Ovary (tissue), 7 donors: ENCODE measurements at regions not wholly inside any gene's neighbourhood (a gene's known extent, or its start where the extent isn't known, plus 50 kb on each side); places are given as distances from the start of the nearest gene placed in this dataset.

Source experiments
- DNase-seq, 5 donors: peaks; one replicate each; pipeline ENCODE4 v3.0.0-alpha.2; 2019 to 2020
- H3K27ac ChIP-seq, 2 donors: fragments of 200-600 bp; one replicate each; pipeline versions ENCODE4 v1.5.1 to v1.8.0; 2019 to 2022
- H3K27me3 ChIP-seq: fragments of 200-600 bp; one replicate; pipeline ENCODE4 v1.8.0; 2022
- H3K36me3 ChIP-seq: fragments of 200-600 bp; sonication (generic); one replicate; pipeline ENCODE4 v1.5.1; 2019
- H3K4me1 ChIP-seq: one replicate; pipeline ENCODE4 v1.8.1; 2013; ENCODE audit warnings: mild to moderate bottlenecking, moderate library complexity; ENCODE audit not compliant: insufficient read depth
- H3K4me3 ChIP-seq: fragments of 200-600 bp; sonication (generic); one replicate; pipeline ENCODE4 v1.5.1; 2017
- H3K9me3 ChIP-seq, 2 donors: fragments of 200-600 bp in 1 of 2; sonication (generic) in 1 of 2; one replicate each; pipeline versions ENCODE4 v1.5.1 to v1.8.1; 2013 to 2019; ENCODE audit warnings: mild to moderate bottlenecking in 1 of 2, moderate library complexity in 1 of 2
- EP300 ChIP-seq: sonication (generic); formaldehyde crosslinking; IDR thresholded peaks from one replicate; pipeline ENCODE4 v1.6.1; 2017; ENCODE audit warnings: antibody characterized with exemption
- POLR2A ChIP-seq: fragments of 450-650 bp; IDR thresholded peaks from one replicate; pipeline ENCODE4 v1.6.1; 2017; ENCODE audit warnings: antibody characterized with exemption, mild to moderate bottlenecking, moderate library complexity
- whole genome bisulfite sequencing, 3 donors: extraction: QIAGEN DNeasy Blood & Tissue Kit in 1 of 3; methylation state at CpG; one replicate each; pipeline versions ENCODE4 v1.1.5 to v1.1.7; 2013 to 2017; 5-methylcytosine and 5-hydroxymethylcytosine counted together
- intact Hi-C, 4 donors: fragments of 100-400 bp; cut with DNase I; formaldehyde crosslinking; loops; one replicate each; pipeline versions ENCODE4 v1.11.0 to v1.15.1; 2022 to 2023
- TF ChIP-seq, protein P1 (sequence below), 3 donors: fragments of 450-650 bp in 2 of 3; fragments of 200-600 bp in 1 of 3; IDR thresholded peaks; one replicate each; pipeline versions ENCODE4 v1.5.1 to v1.8.0; 2016 to 2022; ENCODE audit warnings: antibody characterized with exemption in 3 of 3, mild to moderate bottlenecking in 1 of 3
- donor health status: DM: no; HTN: no; CAD: no; lungs with moderate emphysema.
- donor health status: DM: no; HTN: no; CAD: no.
- donor health status: Bipolar disorder and iron deficiency.
- donor health status: DM: no; HTN: no; CAD: no.
- donor health status: DM: yes; HTN: yes; CAD: no.

DNA sequence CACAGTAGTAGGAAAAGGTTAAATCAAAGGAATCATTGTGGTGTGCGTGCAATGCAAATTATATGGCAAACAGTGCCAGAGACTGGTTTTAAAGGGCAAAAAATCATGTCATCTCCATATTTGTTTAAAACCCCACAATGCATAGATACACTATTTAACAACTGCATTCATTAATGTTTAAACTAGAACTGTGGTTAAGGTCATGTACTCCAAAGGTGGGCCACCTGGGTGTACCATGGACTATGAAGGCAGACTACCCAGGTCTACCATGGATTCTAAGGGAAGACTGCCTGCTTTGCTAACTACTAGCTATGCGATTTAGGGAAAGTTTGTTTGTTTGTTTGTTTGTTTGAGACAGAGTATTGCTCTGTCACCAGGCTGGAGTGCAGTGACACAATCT lies 356.3 kb downstream of the ZEB2 start:
- H3K27ac ChIP-seq = no peak overlapping the region
- DNase-seq = no peak
- 93 to 98% (median 97%) methylated on average over 2 of the region's 2 CpGs for WGBS, 3 donors
- no peak for TF ChIP-seq POLR2A
- TF ChIP-seq EP300 = no peak
- TF ChIP-seq, protein P1, sequence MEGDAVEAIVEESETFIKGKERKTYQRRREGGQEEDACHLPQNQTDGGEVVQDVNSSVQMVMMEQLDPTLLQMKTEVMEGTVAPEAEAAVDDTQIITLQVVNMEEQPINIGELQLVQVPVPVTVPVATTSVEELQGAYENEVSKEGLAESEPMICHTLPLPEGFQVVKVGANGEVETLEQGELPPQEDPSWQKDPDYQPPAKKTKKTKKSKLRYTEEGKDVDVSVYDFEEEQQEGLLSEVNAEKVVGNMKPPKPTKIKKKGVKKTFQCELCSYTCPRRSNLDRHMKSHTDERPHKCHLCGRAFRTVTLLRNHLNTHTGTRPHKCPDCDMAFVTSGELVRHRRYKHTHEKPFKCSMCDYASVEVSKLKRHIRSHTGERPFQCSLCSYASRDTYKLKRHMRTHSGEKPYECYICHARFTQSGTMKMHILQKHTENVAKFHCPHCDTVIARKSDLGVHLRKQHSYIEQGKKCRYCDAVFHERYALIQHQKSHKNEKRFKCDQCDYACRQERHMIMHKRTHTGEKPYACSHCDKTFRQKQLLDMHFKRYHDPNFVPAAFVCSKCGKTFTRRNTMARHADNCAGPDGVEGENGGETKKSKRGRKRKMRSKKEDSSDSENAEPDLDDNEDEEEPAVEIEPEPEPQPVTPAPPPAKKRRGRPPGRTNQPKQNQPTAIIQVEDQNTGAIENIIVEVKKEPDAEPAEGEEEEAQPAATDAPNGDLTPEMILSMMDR (IDR thresholded peaks at IDR 0.05) = no peak
- no peaks in the 10 kb centered on the region for H3K36me3 ChIP-seq
- no peak overlapping the region for H3K4me3 ChIP-seq
- no peaks in the 10 kb centered on the region for H3K9me3 ChIP-seq
- intact Hi-C loops = no loop called here
- H3K27me3 ChIP-seq = no peaks in the 10 kb centered on the region
- no peaks in the 10 kb centered on the region for H3K4me1 ChIP-seq

DNA sequence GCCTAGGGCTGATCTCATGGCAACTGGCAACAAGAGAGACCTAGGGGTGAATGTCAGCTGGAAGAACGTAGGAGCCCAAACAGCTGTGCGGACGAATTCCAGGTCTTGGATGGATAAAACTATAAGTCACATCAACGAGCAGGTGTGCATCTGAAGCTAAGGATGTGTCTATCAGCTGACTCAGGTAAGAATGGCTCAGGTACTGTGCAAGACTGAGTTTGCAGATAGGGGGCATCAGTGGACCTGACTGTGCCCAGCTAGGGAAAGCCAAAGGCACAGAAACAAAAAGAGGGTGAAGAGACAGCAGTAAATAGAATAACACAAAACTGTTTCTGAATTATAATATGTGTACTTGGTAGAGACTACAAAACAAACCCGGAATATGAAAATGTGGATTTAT lies 357.3 kb downstream of the ZEB2 start:
- no peak overlapping the region for H3K4me3 ChIP-seq

DNA sequence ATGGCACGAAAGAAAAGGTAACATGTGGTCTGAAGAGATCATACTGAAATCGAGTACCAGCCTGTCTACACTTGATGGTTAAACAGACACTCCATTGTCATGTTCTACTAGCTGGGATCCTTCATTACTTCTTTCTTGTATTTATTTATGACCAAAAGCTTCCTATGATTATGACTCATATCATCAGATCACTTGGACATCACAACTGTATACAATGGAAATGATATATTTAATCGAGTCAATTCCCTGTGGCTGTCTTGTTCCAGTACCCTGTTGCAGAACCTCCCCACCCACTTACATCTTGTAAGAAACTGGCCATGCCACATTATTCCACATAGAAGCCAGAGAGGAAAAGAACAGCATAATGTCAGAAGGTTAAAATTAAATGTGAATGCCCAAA lies 358.9 kb downstream of the ZEB2 start:
- TF ChIP-seq POLR2A (no peak), EP300 (no peak)
- TF ChIP-seq, protein P1 (IDR thresholded peaks at IDR 0.05) = no peak
- Histone ChIP-seq H3K4me1 (no peaks in the 10 kb centered on the region), H3K27me3 (no peaks in the 10 kb centered on the region), H3K27ac (no peak overlapping the region), H3K36me3 (no peaks in the 10 kb centered on the region), H3K9me3 (no peaks in the 10 kb centered on the region), H3K4me3 (no peak overlapping the region)
- no peak for DNase-seq
- 96 to 98% (median 97%) methylated on average over 3 of the region's 3 CpGs for WGBS, 3 donors
- intact Hi-C loops = no loop called here

More for the DNA sequence above, 357.3 kb downstream of the ZEB2 start:
- Histone ChIP-seq H3K27me3 (no peaks in the 10 kb centered on the region), H3K27ac (no peak overlapping the region), H3K36me3 (no peaks in the 10 kb centered on the region), H3K4me1 (no peaks in the 10 kb centered on the region), H3K9me3 (no peaks in the 10 kb centered on the region)
- WGBS, 3 donors = 91 to 95% (median 92%) methylated on average over 5 of the region's 5 CpGs
- TF ChIP-seq POLR2A (no peak), EP300 (no peak)
- TF ChIP-seq, protein P1 (IDR thresholded peaks at IDR 0.05) = no peak
- DNase-seq = no peak
- intact Hi-C loops = no loop called here

DNA sequence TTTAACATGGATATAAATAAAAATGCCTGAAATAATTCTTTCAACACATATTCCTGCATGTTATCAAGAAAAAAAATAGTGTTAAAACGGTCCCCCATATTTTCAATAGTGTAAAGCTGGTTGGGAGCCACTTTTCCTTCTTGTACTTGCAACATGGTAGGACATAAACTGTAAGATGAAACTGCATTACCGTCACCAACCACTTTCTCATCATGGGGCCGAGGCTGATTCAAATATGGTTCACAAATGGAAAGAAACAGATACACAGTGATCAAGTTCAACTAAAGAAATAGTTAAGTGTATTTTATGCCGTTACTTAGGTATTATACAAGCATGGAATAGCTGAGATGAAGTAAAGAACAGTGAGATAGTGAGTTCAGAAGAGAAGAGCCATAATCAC lies 360.7 kb downstream of the ZEB2 start:
- Histone ChIP-seq H3K4me1 (no peaks in the 10 kb centered on the region), H3K27ac (no peak overlapping the region), H3K9me3 (no peaks in the 10 kb centered on the region), H3K36me3 (no peaks in the 10 kb centered on the region), H3K4me3 (no peak overlapping the region), H3K27me3 (no peaks in the 10 kb centered on the region)
- WGBS, 3 donors = 93 to 94% (median 94%) methylated on average over 4 of the region's 4 CpGs
- no peak for DNase-seq
- TF ChIP-seq POLR2A (no peak), EP300 (no peak)
- TF ChIP-seq, protein P1 (IDR thresholded peaks at IDR 0.05) = no peak
- intact Hi-C loops = no loop called here

DNA sequence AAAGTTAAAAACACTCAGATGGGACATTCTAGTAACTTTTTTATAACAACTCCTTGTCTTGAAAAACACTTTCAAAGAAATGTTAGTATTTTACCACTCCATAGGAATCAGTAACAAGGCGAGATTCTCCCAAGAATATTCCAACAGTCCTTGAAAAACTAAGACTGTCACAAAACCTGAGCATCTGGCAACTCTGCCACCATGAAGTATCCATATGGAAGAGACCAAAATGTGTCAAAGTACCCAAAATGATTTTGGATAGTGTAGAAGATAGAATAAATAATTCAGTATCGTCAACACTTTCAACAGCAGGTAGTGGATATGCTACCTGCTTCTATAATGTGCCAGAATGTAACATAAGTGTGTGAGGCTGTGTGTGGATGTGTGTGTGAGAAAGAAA lies 361.8 kb downstream of the ZEB2 start:
- Histone ChIP-seq H3K4me1 (no peaks in the 10 kb centered on the region), H3K36me3 (no peaks in the 10 kb centered on the region), H3K27me3 (no peaks in the 10 kb centered on the region), H3K4me3 (no peak overlapping the region), H3K27ac (no peak overlapping the region), H3K9me3 (no peaks in the 10 kb centered on the region)
- 96 to 97% (median 96%) methylated on average over 2 of the region's 2 CpGs for WGBS, 3 donors
- TF ChIP-seq, protein P1 (IDR thresholded peaks at IDR 0.05) = no peak
- no peak for TF ChIP-seq POLR2A
- no peak for TF ChIP-seq EP300
- intact Hi-C loops = no loop called here
- no peak for DNase-seq
